Fibroblast of lung (primary cell): ENCODE measurements at regions not wholly inside any gene's neighbourhood (a gene's known extent, or its start where the extent isn't known, plus 50 kb on each side); places are given as distances from the start of the nearest gene placed in this dataset.
A peak's percentile ranks its signal among the peaks of the same experiment; 100 is the strongest.

Experiments
- DNase-seq, 2 donors: peaks; one replicate each; pipeline versions ENCODE4 v3.0.0 to v3.0.0-alpha.2; 2010; ENCODE audit warnings: low read depth in 2 of 2
- H2AFZ ChIP-seq: 2 replicates; pipeline ENCODE4 v1.5.1; 2012; ENCODE audit warnings: low read length, control low read depth, inconsistent platforms
- H3K27ac ChIP-seq: 2 replicates; pipeline ENCODE4 v1.5.1; 2011; ENCODE audit warnings: low read length, control low read depth; ENCODE audit not compliant: insufficient read depth
- H3K27me3 ChIP-seq: 2 replicates; pipeline ENCODE4 v1.5.1; 2011; ENCODE audit warnings: mild to moderate bottlenecking, low read length; ENCODE audit not compliant: control insufficient read depth, insufficient read depth
- H3K36me3 ChIP-seq: 2 replicates; pipeline ENCODE4 v1.5.1; 2011; ENCODE audit warnings: low read length; ENCODE audit not compliant: control insufficient read depth, insufficient read depth
- H3K4me1 ChIP-seq: 2 replicates; pipeline ENCODE4 v1.5.1; 2011; ENCODE audit warnings: low read length; ENCODE audit not compliant: control insufficient read depth, insufficient read depth; ENCODE audit errors: extremely low read depth
- H3K4me2 ChIP-seq: 2 replicates; pipeline ENCODE4 v1.5.1; 2011; ENCODE audit warnings: low read length, control low read depth; ENCODE audit not compliant: insufficient read depth; ENCODE audit errors: extremely low read depth
- H3K4me3 ChIP-seq, 4 experiments: fragments of 200-600 bp in 1 of 4; sonication (generic) in 1 of 4; replicated peaks in 1 of 4; 2 replicates each; pipeline ENCODE4 v1.5.1; 2011 to 2016; ENCODE audit warnings: low read length in 4 of 4, low read depth in 3 of 4, mild to moderate bottlenecking in 3 of 4, control low read depth in 2 of 4, inconsistent platforms in 1 of 4, mixed read lengths in 1 of 4; ENCODE audit not compliant: insufficient read depth in 1 of 4; ENCODE audit errors: control extremely low read depth in 1 of 4
- H3K79me2 ChIP-seq: 2 replicates; pipeline ENCODE4 v1.5.1; 2012; ENCODE audit warnings: mild to moderate bottlenecking, low read length, inconsistent platforms; ENCODE audit not compliant: control insufficient read depth, insufficient read depth
- H3K9ac ChIP-seq: 2 replicates; pipeline ENCODE4 v1.5.1; 2011; ENCODE audit warnings: mild to moderate bottlenecking, low read length, control low read depth; ENCODE audit not compliant: insufficient read depth
- H3K9me3 ChIP-seq: 2 replicates; pipeline ENCODE4 v1.5.1; 2012; ENCODE audit warnings: low read depth, low read length; ENCODE audit not compliant: control insufficient read depth, insufficient read depth
- H4K20me1 ChIP-seq: 2 replicates; pipeline ENCODE4 v1.5.1; 2011; ENCODE audit warnings: low read length; ENCODE audit not compliant: control insufficient read depth, insufficient read depth; ENCODE audit errors: extremely low read depth
- EZH2 ChIP-seq: IDR thresholded peaks from 2 replicates; pipeline ENCODE4 v1.5.1; 2012; ENCODE audit warnings: low read length, control low read depth, mild to moderate bottlenecking; ENCODE audit errors: missing control alignments
- TF ChIP-seq, protein P1 (sequence below), 2 donors: IDR thresholded peaks in 1 of 2; conservative IDR thresholded peaks in 1 of 2; 1 replicate in 1 of 2; 2 replicates in 1 of 2; pipeline ENCODE4 v1.5.1; 2011 to 2012; ENCODE audit warnings: low read length in 2 of 2, control low read depth in 1 of 2, inconsistent platforms in 1 of 2, low read depth in 1 of 2, mild to moderate bottlenecking in 1 of 2

DNA sequence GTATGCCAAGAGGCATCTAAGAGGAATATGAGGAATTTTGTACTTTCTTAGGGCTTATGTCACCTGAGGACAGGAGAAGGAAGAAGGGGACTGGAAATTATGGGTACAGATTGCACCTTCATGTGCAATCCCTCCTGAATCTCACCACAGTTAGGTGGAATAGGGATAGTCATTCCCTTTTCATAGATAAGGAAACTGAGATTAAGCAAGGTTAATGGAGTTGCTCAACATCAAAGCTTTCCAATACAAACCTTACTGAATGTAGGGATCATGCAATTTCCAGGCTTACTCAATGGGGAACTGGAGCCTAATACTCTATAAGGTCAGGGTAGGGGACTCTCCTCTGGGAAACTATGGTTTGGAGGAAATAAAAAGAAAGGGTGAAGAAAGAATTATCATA is 133.0 kb downstream of the C11orf87 start:
- H3K27ac ChIP-seq, result no peak overlapping the region
- no peak for TF ChIP-seq EZH2
- TF ChIP-seq, protein P1, sequence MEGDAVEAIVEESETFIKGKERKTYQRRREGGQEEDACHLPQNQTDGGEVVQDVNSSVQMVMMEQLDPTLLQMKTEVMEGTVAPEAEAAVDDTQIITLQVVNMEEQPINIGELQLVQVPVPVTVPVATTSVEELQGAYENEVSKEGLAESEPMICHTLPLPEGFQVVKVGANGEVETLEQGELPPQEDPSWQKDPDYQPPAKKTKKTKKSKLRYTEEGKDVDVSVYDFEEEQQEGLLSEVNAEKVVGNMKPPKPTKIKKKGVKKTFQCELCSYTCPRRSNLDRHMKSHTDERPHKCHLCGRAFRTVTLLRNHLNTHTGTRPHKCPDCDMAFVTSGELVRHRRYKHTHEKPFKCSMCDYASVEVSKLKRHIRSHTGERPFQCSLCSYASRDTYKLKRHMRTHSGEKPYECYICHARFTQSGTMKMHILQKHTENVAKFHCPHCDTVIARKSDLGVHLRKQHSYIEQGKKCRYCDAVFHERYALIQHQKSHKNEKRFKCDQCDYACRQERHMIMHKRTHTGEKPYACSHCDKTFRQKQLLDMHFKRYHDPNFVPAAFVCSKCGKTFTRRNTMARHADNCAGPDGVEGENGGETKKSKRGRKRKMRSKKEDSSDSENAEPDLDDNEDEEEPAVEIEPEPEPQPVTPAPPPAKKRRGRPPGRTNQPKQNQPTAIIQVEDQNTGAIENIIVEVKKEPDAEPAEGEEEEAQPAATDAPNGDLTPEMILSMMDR (conservative IDR thresholded peaks at IDR 0.05 in 1 of 2, IDR thresholded peaks at IDR 0.05 in 1 of 2; ENCODE audit: low read depth in 1 of 2, low read length in 2 of 2), result no peak
- no peak overlapping the region for H3K9ac ChIP-seq
- H4K20me1 ChIP-seq, result no peaks in the 10 kb centered on the region
- H3K27me3 ChIP-seq, result no peaks in the 10 kb centered on the region
- H3K4me3 ChIP-seq, result no peak overlapping the region
- no peaks in the 10 kb centered on the region for H3K36me3 ChIP-seq
- H3K79me2 ChIP-seq, result no peaks in the 10 kb centered on the region
- no peaks in the 10 kb centered on the region for H3K4me1 ChIP-seq
- H2AFZ ChIP-seq, result no peak overlapping the region
- peak in 1 of 2 donors; percentile 13 for DNase-seq
- no peak overlapping the region for H3K4me2 ChIP-seq
- no peaks in the 10 kb centered on the region for H3K9me3 ChIP-seq

DNA sequence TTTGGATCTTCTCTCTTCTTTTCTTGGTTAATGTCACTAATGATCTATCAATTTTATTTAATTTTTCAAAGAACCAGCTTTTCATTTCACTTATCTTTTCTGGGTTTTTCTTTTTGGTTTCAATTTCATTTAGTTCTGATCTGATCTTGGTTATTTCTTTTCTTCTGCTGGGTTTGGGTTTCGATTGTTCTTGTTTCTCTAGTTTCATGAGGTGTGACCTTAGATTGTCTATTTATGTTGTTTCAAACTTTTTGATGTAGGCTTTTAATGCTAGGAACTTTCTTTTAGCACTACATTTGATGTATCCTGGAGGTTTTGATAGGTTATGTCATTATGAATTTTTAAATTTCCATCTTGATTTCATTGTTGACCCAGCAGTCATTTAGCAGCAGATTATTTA is 142.3 kb downstream of the C11orf87 start:
- no peak overlapping the region for H2AFZ ChIP-seq
- no peaks in the 10 kb centered on the region for H3K9me3 ChIP-seq
- no peak overlapping the region for H3K27ac ChIP-seq
- H3K4me1 ChIP-seq, result no peaks in the 10 kb centered on the region
- no peak for DNase-seq
- TF ChIP-seq, protein P1 (conservative IDR thresholded peaks at IDR 0.05 in 1 of 2, IDR thresholded peaks at IDR 0.05 in 1 of 2; ENCODE audit: low read depth in 1 of 2, low read length in 2 of 2), result no peak
- TF ChIP-seq EZH2, result no peak
- no peaks in the 10 kb centered on the region for H3K79me2 ChIP-seq
- H4K20me1 ChIP-seq, result no peaks in the 10 kb centered on the region
- H3K36me3 ChIP-seq, result no peaks in the 10 kb centered on the region
- no peaks in the 10 kb centered on the region for H3K27me3 ChIP-seq
- no peak overlapping the region for H3K4me2 ChIP-seq
- H3K4me3 ChIP-seq, result no peak overlapping the region
- H3K9ac ChIP-seq, result no peak overlapping the region

DNA sequence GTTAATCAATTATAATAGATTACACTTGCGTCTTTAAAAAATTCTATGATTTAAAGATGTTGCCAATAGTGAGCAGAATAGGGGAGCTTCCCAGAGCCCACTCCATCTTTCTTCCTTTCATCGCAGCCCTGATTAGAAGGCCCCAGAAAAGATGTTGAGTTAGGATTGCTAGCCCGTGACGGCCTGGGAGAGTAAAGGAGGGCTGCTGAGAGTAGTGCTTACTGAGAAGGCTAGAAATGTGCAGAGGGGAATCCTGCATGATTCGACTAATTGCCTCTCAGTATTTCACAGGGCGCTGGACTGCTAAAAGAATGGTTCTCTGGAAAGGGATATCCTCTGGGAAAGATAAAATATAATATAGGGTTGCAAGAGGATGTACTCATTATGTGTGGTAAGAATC is 160.5 kb downstream of the C11orf87 start:
- Histone ChIP-seq H3K9ac (no peak overlapping the region), H3K27ac (no peak overlapping the region), H2AFZ (no peak overlapping the region), H3K4me1 (no peaks in the 10 kb centered on the region), H3K4me3 (no peak overlapping the region), H3K79me2 (no peaks in the 10 kb centered on the region), H3K36me3 (no peaks in the 10 kb centered on the region), H3K4me2 (no peak overlapping the region), H3K9me3 (no peaks in the 10 kb centered on the region), H3K27me3 (no peaks in the 10 kb centered on the region), H4K20me1 (no peaks in the 10 kb centered on the region)
- DNase-seq, result no peak
- TF ChIP-seq, protein P1 (conservative IDR thresholded peaks at IDR 0.05 in 1 of 2, IDR thresholded peaks at IDR 0.05 in 1 of 2; ENCODE audit: low read depth in 1 of 2, low read length in 2 of 2), result no peak
- TF ChIP-seq EZH2, result no peak
